Panc1 (cell line): ENCODE measurements at regions not wholly inside any gene's neighbourhood (a gene's known extent, or its start where the extent isn't known, plus 50 kb on each side); places are given as distances from the start of the nearest gene placed in this dataset.
A peak's percentile ranks its signal among the peaks of the same experiment; 100 is the strongest.

ENCODE experiments used
- ATAC-seq: fragments of 200-7000 bp; cut with Tn5 transposase; 2 replicates; pipeline ENCODE4 v1.9.1; 2020; ENCODE audit warnings: mild to moderate bottlenecking, moderate library complexity
- BruUV-seq: library from RNA; stranded (reverse); fragments of 400-500 nt; replicated peaks from 2 replicates; lab custom pipeline; 2021; lab: Mats Ljungman, UMichigan
- CTCF ChIA-PET: fragments of 300-600 bp; sonication (Branson Sonifier 250); formaldehyde crosslinking; loops from one replicate; lab custom pipeline; 2022; ENCODE audit warnings: antibody characterized with exemption; lab: Charles Lee
- POLR2A ChIA-PET: fragments of 300-600 bp; sonication (Branson Sonifier 250); formaldehyde crosslinking; loops from one replicate; lab custom pipeline; 2022; ENCODE audit warnings: antibody characterized with exemption; lab: Charles Lee
- DNase-seq: peaks from one replicate; pipeline ENCODE4 v3.0.0-alpha.2; 2010; ENCODE audit warnings: low read depth, low spot score
- H3K27ac ChIP-seq: 2 replicates; pipeline ENCODE4 v1.5.1; 2011; ENCODE audit warnings: mild to moderate bottlenecking, low read length, inconsistent platforms
- H3K27me3 ChIP-seq: fragments of 200-500 bp; sonication (Bioruptor generic); 2 replicates; pipeline ENCODE4 v1.6.0; 2014; ENCODE audit warnings: low read length, inconsistent platforms; ENCODE audit not compliant: control insufficient read depth, insufficient read depth
- H3K36me3 ChIP-seq: fragments of 200-500 bp; sonication (Bioruptor generic); 2 replicates; pipeline ENCODE4 v1.5.1; 2014; ENCODE audit warnings: inconsistent platforms, mild to moderate bottlenecking, low read length, moderate library complexity; ENCODE audit not compliant: control insufficient read depth, insufficient read depth
- H3K4me1 ChIP-seq: 2 replicates; pipeline ENCODE4 v1.5.1; 2011; ENCODE audit warnings: inconsistent platforms, mild to moderate bottlenecking, low read length, moderate library complexity; ENCODE audit not compliant: control insufficient read depth, insufficient read depth
- H3K4me3 ChIP-seq, 2 experiments: 2 replicates each; pipeline ENCODE4 v1.5.1; 2011 to 2012; ENCODE audit warnings: low read depth in 2 of 2, low read length in 2 of 2, mild to moderate bottlenecking in 2 of 2, inconsistent platforms in 1 of 2, moderate library complexity in 1 of 2
- H3K9me3 ChIP-seq: fragments of 200-500 bp; sonication (Bioruptor generic); 2 replicates; pipeline ENCODE4 v1.5.1; 2014; ENCODE audit warnings: low read depth, mild to moderate bottlenecking, inconsistent platforms, low read length, moderate library complexity; ENCODE audit not compliant: control insufficient read depth, insufficient read depth
- POLR2AphosphoS5 ChIP-seq: IDR thresholded peaks from 2 replicates; pipeline ENCODE4 v1.6.1; 2012; ENCODE audit warnings: mild to moderate bottlenecking, low read depth, low read length, moderate library complexity
- SIN3A ChIP-seq: IDR thresholded peaks from 2 replicates; pipeline ENCODE4 v1.6.1; 2012; ENCODE audit warnings: low read depth, mild to moderate bottlenecking, low read length, moderate library complexity, borderline replicate concordance; ENCODE audit not compliant: insufficient read depth
- TCF7L2 ChIP-seq: IDR thresholded peaks from 2 replicates; pipeline ENCODE4 v1.6.1; 2011; ENCODE audit warnings: mild to moderate bottlenecking, low read depth, low read length, inconsistent platforms
- in situ Hi-C: cut with HindIII; loops from 2 replicates; pipeline ENCODE4 v1.10.0; 2016; ENCODE audit warnings: low sequenced_read_pairs, low pct_unique_long_range_greater_than_20kb
- intact Hi-C: fragments of 100-400 bp; cut with micrococcal nuclease; formaldehyde crosslinking; loops from one replicate; pipeline ENCODE4 v1.10.0; 2022; ENCODE audit not compliant: unreplicated experiment
- TF ChIP-seq, protein P1 (sequence below), 2 experiments: IDR thresholded peaks; 2 replicates each; pipeline ENCODE4 v1.6.1; 2011 to 2012; ENCODE audit warnings: low read depth in 2 of 2, control low read depth in 1 of 2, low read length in 1 of 2, mild to moderate bottlenecking in 1 of 2, moderate library complexity in 1 of 2; ENCODE audit not compliant: insufficient read depth in 1 of 2
- TF ChIP-seq, protein P2 (sequence below): fragments of 450-650 bp; IDR thresholded peaks from 2 replicates; pipeline ENCODE4 v1.5.1; 2017; ENCODE audit warnings: mild to moderate bottlenecking

- ATAC-seq (peak; percentile 28; the same call in 1 of the 2 replicates), DNase-seq (no peak)
- no peaks in the 10 kb centered on the region for H3K27me3 ChIP-seq
- H3K4me1 ChIP-seq: no peaks in the 10 kb centered on the region
- BruUV-seq: no TSS peak
- in situ Hi-C loops (no loop called here), intact Hi-C loops (no loop called here)
- ChIA-PET CTCF (no interaction called here), POLR2A (no interaction called here)
- H3K27ac ChIP-seq: no peak overlapping the region
- no peak overlapping the region for H3K4me3 ChIP-seq
- no peaks in the 10 kb centered on the region for H3K9me3 ChIP-seq
- no peaks in the 10 kb centered on the region for H3K36me3 ChIP-seq
- TF ChIP-seq SIN3A (no peak), POLR2AphosphoS5 (no peak), TCF7L2 (no peak)
- TF ChIP-seq, protein P1, sequence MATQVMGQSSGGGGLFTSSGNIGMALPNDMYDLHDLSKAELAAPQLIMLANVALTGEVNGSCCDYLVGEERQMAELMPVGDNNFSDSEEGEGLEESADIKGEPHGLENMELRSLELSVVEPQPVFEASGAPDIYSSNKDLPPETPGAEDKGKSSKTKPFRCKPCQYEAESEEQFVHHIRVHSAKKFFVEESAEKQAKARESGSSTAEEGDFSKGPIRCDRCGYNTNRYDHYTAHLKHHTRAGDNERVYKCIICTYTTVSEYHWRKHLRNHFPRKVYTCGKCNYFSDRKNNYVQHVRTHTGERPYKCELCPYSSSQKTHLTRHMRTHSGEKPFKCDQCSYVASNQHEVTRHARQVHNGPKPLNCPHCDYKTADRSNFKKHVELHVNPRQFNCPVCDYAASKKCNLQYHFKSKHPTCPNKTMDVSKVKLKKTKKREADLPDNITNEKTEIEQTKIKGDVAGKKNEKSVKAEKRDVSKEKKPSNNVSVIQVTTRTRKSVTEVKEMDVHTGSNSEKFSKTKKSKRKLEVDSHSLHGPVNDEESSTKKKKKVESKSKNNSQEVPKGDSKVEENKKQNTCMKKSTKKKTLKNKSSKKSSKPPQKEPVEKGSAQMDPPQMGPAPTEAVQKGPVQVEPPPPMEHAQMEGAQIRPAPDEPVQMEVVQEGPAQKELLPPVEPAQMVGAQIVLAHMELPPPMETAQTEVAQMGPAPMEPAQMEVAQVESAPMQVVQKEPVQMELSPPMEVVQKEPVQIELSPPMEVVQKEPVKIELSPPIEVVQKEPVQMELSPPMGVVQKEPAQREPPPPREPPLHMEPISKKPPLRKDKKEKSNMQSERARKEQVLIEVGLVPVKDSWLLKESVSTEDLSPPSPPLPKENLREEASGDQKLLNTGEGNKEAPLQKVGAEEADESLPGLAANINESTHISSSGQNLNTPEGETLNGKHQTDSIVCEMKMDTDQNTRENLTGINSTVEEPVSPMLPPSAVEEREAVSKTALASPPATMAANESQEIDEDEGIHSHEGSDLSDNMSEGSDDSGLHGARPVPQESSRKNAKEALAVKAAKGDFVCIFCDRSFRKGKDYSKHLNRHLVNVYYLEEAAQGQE (IDR thresholded peaks at IDR 0.05; ENCODE audit: insufficient read depth in 1 of 2, low read depth in 2 of 2, low read length in 1 of 2): no peak
- TF ChIP-seq, protein P2, sequence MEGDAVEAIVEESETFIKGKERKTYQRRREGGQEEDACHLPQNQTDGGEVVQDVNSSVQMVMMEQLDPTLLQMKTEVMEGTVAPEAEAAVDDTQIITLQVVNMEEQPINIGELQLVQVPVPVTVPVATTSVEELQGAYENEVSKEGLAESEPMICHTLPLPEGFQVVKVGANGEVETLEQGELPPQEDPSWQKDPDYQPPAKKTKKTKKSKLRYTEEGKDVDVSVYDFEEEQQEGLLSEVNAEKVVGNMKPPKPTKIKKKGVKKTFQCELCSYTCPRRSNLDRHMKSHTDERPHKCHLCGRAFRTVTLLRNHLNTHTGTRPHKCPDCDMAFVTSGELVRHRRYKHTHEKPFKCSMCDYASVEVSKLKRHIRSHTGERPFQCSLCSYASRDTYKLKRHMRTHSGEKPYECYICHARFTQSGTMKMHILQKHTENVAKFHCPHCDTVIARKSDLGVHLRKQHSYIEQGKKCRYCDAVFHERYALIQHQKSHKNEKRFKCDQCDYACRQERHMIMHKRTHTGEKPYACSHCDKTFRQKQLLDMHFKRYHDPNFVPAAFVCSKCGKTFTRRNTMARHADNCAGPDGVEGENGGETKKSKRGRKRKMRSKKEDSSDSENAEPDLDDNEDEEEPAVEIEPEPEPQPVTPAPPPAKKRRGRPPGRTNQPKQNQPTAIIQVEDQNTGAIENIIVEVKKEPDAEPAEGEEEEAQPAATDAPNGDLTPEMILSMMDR: no peak
Measured at GRCh38 chr10:124176349-124177179, 83.2 kb upstream of the CHST15 start.

DNA sequence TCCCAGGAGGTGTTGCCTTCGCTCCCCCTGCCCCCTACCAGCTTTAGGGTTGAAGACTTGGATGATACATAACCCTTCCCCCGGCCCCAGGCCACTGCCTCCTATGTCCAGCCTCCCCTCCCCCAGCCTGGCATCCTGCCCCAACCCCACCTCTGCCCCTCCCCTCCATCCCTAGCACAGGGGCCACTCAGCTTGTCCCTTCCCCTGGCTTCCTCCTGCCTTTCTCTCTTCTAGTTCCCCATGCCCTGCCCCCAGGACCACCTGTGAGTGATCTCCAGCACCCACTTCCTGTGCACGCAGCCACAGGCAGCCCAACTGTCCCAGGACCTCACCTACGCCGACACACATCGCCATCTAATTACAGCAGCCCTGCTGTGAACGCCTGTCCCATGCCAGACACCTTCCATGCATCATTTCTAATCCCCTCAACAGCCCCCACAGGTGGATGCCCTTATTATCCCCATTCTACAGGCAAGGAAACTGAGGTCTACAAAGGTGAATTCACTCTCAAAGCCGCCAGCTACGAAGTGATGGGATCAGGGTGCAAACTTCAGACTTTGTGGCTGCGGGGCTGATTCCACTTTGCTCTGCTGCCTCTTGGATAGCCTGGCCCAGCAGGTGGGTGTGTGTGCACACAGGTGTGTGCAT is 82.4 kb upstream of the CHST15 start:
- ChIA-PET CTCF (no interaction called here), POLR2A (no interaction called here)
- in situ Hi-C loops: no loop called here
- BruUV-seq: no TSS peak
- TF ChIP-seq, protein P2: no peak
- TF ChIP-seq, protein P1 (IDR thresholded peaks at IDR 0.05; ENCODE audit: insufficient read depth in 1 of 2, low read depth in 2 of 2, low read length in 1 of 2): no peak
- TF ChIP-seq SIN3A (no peak), POLR2AphosphoS5 (no peak), TCF7L2 (no peak)
- Histone ChIP-seq H3K4me3 (no peak overlapping the region), H3K9me3 (no peaks in the 10 kb centered on the region), H3K4me1 (no peaks in the 10 kb centered on the region), H3K27ac (no peak overlapping the region), H3K36me3 (no peaks in the 10 kb centered on the region), H3K27me3 (no peaks in the 10 kb centered on the region)
- intact Hi-C loops: no loop called here
- DNase-seq (no peak), ATAC-seq (no peak)
